ENCODE measurements at regions not wholly inside any gene's neighbourhood (a gene's known extent, or its start where the extent isn't known, plus 50 kb on each side); places are given as distances from the start of the nearest gene placed in this dataset.

GRCh38 chr10:78761311-78761781, 307.4 kb upstream of the ZMIZ1 start:
- no peak for TF ChIP-seq CTCF (conservative IDR thresholded peaks at IDR 0.05 in 1 of 2, IDR thresholded peaks at IDR 0.05 in 1 of 2; ENCODE audit: low read depth in 1 of 2, low read length in 2 of 2)
- TF ChIP-seq EZH2 (IDR thresholded peaks at IDR 0.05; ENCODE audit: low read length, missing control alignments) = no peak
